ENCODE measurements at regions not wholly inside any gene's neighbourhood (a gene's known extent, or its start where the extent isn't known, plus 50 kb on each side); places are given as distances from the start of the nearest gene placed in this dataset.

DNA sequence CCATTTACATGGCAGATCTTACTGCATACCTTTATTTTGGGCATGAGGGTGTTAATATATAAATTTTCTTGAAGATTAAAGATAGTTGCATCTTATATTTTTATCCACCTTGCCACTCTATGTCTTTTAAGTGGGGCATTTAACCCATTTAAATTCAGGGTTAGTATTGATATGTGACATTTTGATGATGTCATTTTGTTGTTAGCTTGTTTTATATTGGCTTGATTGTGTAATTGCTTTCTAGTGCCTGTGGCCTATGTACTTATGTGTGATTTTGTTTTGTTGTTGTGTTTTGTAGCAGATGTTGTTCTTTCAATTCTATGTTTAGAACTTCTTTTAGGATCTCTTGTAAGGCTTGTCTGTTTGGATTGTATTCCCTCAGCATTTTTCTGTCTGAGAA lies 939.9 kb upstream of the CDH9 start:
- TF ChIP-seq, protein P1, sequence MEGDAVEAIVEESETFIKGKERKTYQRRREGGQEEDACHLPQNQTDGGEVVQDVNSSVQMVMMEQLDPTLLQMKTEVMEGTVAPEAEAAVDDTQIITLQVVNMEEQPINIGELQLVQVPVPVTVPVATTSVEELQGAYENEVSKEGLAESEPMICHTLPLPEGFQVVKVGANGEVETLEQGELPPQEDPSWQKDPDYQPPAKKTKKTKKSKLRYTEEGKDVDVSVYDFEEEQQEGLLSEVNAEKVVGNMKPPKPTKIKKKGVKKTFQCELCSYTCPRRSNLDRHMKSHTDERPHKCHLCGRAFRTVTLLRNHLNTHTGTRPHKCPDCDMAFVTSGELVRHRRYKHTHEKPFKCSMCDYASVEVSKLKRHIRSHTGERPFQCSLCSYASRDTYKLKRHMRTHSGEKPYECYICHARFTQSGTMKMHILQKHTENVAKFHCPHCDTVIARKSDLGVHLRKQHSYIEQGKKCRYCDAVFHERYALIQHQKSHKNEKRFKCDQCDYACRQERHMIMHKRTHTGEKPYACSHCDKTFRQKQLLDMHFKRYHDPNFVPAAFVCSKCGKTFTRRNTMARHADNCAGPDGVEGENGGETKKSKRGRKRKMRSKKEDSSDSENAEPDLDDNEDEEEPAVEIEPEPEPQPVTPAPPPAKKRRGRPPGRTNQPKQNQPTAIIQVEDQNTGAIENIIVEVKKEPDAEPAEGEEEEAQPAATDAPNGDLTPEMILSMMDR (IDR thresholded peaks at IDR 0.05; ENCODE audit: extremely low read depth, insufficient read depth, missing control alignments) = no peak
- in situ Hi-C loops (cut with MboI; ENCODE audit: low pct_unique_long_range_greater_than_20kb, low sequenced_read_pairs, unreplicated experiment) = no loop called here
- DNase-seq (ENCODE audit: low spot score) = no peak

DNA sequence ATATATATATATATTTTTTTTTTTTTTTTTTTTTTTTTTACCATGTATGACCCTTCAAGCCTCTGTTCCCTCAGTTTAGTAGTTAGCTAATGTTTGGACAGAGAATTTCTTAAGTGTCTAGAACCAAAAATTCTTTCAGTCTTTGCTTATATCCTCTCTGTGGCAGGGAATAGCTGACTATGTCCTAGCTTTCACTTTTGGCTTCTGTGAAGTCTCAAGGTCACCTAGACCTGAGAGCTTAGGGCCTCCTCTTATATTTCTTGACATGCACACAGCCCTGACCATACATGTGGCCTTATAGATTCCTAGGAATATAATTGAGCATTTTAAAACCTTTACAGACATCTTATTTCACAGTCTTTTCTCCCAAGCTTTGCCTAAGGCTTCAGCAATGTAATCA lies 930.8 kb upstream of the CDH9 start:
- no peak for DNase-seq (ENCODE audit: low spot score)
- TF ChIP-seq, protein P1 (IDR thresholded peaks at IDR 0.05; ENCODE audit: extremely low read depth, insufficient read depth, missing control alignments) = no peak
- in situ Hi-C loops (cut with MboI; ENCODE audit: low pct_unique_long_range_greater_than_20kb, low sequenced_read_pairs, unreplicated experiment) = no loop called here

DNA sequence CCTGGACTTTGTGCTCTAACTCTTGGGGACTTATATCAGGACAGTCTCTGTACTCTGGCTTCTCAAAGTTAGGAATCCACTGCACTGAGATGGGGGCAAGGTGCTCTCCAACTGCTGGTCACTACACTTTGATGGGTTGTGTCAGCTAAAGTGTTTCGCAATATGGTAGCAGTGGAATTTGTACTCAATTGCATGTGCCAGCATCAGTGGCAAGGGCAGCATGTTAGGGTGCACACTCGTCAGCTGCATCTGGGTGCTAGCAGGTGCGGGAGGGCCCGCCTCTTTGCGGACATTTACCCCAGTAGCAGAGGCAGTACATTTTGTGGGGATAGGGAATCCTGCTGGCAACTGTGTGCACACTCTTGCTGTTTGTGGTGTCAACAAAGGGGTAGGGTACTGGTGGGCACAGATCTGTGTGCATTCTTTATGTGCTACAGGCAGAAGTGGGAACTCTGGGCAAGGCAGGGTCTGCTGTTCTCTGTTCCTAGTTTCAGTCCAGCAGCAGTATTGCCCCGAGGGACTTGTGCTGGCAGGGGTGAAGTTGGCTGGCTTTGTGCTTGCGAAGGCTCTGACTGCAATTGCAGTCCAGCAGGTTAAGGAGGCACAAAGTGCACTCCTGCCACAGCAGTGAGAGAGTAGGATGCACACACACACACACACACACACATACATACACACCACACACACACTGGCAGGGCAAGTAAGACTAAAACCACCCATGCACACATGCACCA lies 924.8 kb upstream of the CDH9 start:
- TF ChIP-seq, protein P1 (IDR thresholded peaks at IDR 0.05; ENCODE audit: extremely low read depth, insufficient read depth, missing control alignments) = no peak
- in situ Hi-C loops (cut with MboI; ENCODE audit: low pct_unique_long_range_greater_than_20kb, low sequenced_read_pairs, unreplicated experiment) = no loop called here
- DNase-seq (ENCODE audit: low spot score) = no peak

DNA sequence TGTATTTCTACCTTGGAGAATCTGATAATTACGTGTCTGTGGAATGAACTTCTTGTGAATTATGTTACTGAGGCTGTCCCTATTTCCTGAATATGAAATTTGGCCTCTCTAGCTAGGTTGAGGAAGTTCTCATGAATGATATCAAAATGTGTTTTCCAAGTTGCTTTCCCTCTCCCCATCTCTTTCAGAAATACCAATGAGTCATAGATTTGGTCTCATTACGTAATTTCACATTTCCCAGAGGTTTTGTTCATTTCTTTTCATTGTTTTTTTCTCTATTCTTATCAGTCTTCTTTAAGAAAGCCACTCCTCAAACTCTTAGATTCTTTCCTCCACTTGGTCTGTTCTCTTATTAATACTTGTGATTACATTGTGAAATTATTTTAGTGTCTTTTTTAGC lies 923.8 kb upstream of the CDH9 start:
- no peak for DNase-seq (ENCODE audit: low spot score)
- TF ChIP-seq, protein P1 (IDR thresholded peaks at IDR 0.05; ENCODE audit: extremely low read depth, insufficient read depth, missing control alignments) = no peak

DNA sequence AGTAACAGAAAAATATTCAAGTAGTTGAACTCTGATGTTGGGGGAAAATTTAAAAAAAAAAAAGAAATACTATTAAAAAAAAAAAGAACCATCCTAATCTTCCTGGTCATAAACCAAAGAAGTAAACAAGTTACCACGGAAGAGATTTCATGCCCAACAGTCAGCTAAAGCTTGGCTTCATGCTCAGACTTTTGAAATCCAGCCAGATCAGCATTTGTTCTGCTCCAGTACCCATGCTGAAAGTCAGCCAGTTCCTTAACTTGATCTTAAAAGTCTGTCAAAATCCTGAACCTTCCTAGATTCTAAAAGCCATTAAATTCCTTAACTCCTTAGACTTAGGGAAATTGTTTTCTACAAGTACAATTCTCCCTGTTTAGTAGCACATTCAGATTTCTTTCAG lies 908.7 kb upstream of the CDH9 start:
- in situ Hi-C loops (cut with MboI; ENCODE audit: low pct_unique_long_range_greater_than_20kb, low sequenced_read_pairs, unreplicated experiment) = no loop called here
- TF ChIP-seq, protein P1 (IDR thresholded peaks at IDR 0.05; ENCODE audit: extremely low read depth, insufficient read depth, missing control alignments) = no peak
- no peak for DNase-seq (ENCODE audit: low spot score)

More for the DNA sequence above, 923.8 kb upstream of the CDH9 start:
- in situ Hi-C loops (cut with MboI; ENCODE audit: low pct_unique_long_range_greater_than_20kb, low sequenced_read_pairs, unreplicated experiment) = no loop called here

DNA sequence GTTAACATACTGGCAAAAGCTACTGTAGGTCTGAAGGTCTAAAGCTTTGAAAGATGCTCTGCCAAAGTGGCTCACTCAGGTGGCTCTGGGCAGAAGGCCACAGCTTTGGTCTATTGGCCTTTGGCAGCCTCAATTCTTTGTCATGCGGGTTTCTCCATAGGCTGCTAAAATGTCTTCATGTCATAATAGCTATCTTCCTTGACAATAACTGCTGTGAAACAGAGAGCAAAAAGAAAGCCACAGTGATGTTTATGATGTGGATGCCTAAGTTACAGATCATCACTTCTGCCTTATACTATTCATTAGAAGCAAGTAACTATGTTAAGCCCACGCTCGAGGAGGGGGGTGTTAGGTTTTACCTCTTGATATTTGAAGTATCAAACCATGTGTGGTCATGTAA lies 906.1 kb upstream of the CDH9 start:
- no peak for DNase-seq (ENCODE audit: low spot score)
- in situ Hi-C loops (cut with MboI; ENCODE audit: low pct_unique_long_range_greater_than_20kb, low sequenced_read_pairs, unreplicated experiment) = no loop called here
- TF ChIP-seq, protein P1 (IDR thresholded peaks at IDR 0.05; ENCODE audit: extremely low read depth, insufficient read depth, missing control alignments) = no peak
